Prostate gland (tissue), 2 donors: ENCODE measurements at regions not wholly inside any gene's neighbourhood (a gene's known extent, or its start where the extent isn't known, plus 50 kb on each side); places are given as distances from the start of the nearest gene placed in this dataset.

ENCODE experiments used
- POLR2A ChIP-seq: fragments of 450-650 bp; IDR thresholded peaks from one replicate; pipeline ENCODE4 v1.6.1; 2016; ENCODE audit warnings: antibody characterized with exemption, mild to moderate bottlenecking
- POLR2AphosphoS5 ChIP-seq: sonication (generic); formaldehyde crosslinking; IDR thresholded peaks from one replicate; pipeline ENCODE4 v1.6.1; 2017; ENCODE audit warnings: antibody characterized with exemption
- TF ChIP-seq, protein P1 (sequence below), 4 experiments: fragments of 200-600 bp in 2 of 4; fragments of 450-650 bp in 2 of 4; sonication (generic) in 2 of 4; IDR thresholded peaks; 1 replicate in 3 of 4; 2 replicates in 1 of 4; pipeline ENCODE4 v1.5.1; 2016 to 2019; ENCODE audit warnings: antibody characterized with exemption in 4 of 4, mild to moderate bottlenecking in 2 of 4, moderate library complexity in 2 of 4

DNA sequence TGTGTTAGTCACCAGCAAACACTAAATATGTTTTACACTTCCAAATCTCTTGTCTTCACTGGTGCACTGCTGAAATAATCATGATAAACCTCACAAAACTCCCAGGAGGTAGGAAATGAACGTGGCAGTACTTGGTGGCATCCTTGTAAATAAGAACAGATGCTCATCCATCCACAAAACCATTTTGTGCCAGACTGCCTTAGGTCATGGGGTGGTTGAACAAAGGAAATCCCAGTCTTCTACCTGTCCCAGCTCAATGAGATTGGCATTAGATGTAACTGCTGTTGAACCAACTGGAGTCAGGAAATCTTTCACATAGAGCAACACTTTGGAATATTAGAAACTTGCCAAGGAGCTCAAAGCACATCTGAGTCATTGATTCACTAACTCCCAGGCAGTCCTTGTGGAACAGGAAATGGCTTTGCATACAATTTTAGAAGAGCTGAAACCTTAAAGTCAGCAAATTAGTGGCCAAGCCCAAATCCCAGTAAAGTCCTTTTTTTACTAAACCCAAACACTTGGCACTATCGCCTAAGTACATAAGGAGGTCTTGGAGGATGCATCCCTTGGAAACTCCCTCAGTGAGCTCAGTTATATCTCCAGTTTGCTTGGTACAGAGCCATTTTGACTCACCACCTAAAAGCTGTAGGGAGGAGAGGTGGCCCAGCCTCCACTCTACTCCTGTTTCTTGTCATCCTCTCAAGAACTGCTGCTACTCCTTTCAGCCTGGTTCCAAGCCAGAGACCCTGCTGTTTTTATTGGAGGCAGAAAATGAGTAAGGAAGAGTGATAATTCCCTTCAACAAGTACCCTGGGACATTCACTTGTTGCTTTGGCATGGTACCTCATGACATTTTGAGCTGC, 208.0 kb downstream of the NOVA1 start:
- TF ChIP-seq, protein P1, sequence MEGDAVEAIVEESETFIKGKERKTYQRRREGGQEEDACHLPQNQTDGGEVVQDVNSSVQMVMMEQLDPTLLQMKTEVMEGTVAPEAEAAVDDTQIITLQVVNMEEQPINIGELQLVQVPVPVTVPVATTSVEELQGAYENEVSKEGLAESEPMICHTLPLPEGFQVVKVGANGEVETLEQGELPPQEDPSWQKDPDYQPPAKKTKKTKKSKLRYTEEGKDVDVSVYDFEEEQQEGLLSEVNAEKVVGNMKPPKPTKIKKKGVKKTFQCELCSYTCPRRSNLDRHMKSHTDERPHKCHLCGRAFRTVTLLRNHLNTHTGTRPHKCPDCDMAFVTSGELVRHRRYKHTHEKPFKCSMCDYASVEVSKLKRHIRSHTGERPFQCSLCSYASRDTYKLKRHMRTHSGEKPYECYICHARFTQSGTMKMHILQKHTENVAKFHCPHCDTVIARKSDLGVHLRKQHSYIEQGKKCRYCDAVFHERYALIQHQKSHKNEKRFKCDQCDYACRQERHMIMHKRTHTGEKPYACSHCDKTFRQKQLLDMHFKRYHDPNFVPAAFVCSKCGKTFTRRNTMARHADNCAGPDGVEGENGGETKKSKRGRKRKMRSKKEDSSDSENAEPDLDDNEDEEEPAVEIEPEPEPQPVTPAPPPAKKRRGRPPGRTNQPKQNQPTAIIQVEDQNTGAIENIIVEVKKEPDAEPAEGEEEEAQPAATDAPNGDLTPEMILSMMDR (IDR thresholded peaks at IDR 0.05) = no peak
- TF ChIP-seq POLR2A = no peak
- TF ChIP-seq POLR2AphosphoS5 = no peak
